DND-41 (cell line): ENCODE measurements at regions not wholly inside any gene's neighbourhood (a gene's known extent, or its start where the extent isn't known, plus 50 kb on each side); places are given as distances from the start of the nearest gene placed in this dataset.

Experiments used
- CTCF ChIP-seq: IDR thresholded peaks from 2 replicates; pipeline ENCODE4 v1.5.1; 2012; ENCODE audit warnings: borderline replicate concordance, low read length, moderate library complexity, mild to moderate bottlenecking; ENCODE audit not compliant: poor library complexity, severe bottlenecking; ENCODE audit errors: extremely low read depth
- EZH2 ChIP-seq: IDR thresholded peaks from 3 replicates; pipeline ENCODE4 v1.6.1; 2012; ENCODE audit warnings: borderline replicate concordance, low read depth, mild to moderate bottlenecking, moderate library complexity, low read length, inconsistent platforms; ENCODE audit not compliant: severe bottlenecking

GRCh38 chr7:117949232-117949631, 76.0 kb upstream of the CTTNBP2 start:
- peak; percentile 21 for TF ChIP-seq CTCF
- TF ChIP-seq EZH2 = no peak
